DND-41 (cell line): ENCODE measurements at regions not wholly inside any gene's neighbourhood (a gene's known extent, or its start where the extent isn't known, plus 50 kb on each side); places are given as distances from the start of the nearest gene placed in this dataset.

ENCODE experiments used
- CTCF ChIP-seq: IDR thresholded peaks from 2 replicates; pipeline ENCODE4 v1.5.1; 2012; ENCODE audit warnings: borderline replicate concordance, low read length, moderate library complexity, mild to moderate bottlenecking; ENCODE audit not compliant: poor library complexity, severe bottlenecking; ENCODE audit errors: extremely low read depth
- EZH2 ChIP-seq: IDR thresholded peaks from 3 replicates; pipeline ENCODE4 v1.6.1; 2012; ENCODE audit warnings: borderline replicate concordance, low read depth, mild to moderate bottlenecking, moderate library complexity, low read length, inconsistent platforms; ENCODE audit not compliant: severe bottlenecking

- TF ChIP-seq CTCF (no peak), EZH2 (no peak)
These were observed 922.5 kb upstream of the FBXO33 start for GRCh38 chr14:40354754-40355153.
